GM12865 (cell line): ENCODE measurements at regions not wholly inside any gene's neighbourhood (a gene's known extent, or its start where the extent isn't known, plus 50 kb on each side); places are given as distances from the start of the nearest gene placed in this dataset.
"Not testable (repeated sequence)": the region's sequence is repeated elsewhere in the genome, so short reads cannot be mapped to it uniquely, and the experiment has no call there.

Experiments used
- DNase-seq: peaks from one replicate; pipeline ENCODE4 v3.0.0; 2010; ENCODE audit warnings: low read depth
- H3K4me3 ChIP-seq: 2 replicates; pipeline ENCODE4 v1.5.1; 2011; ENCODE audit warnings: mild to moderate bottlenecking, low read depth, low read length, control low read depth
- CTCF ChIP-seq: IDR thresholded peaks from 2 replicates; pipeline ENCODE4 v1.5.1; 2011; ENCODE audit warnings: low read length, control low read depth, low read depth, inconsistent platforms; ENCODE audit not compliant: insufficient read depth; ENCODE audit errors: missing control alignments

GRCh38 chr9:109641372-109641659, 138.7 kb upstream of the PALM2AKAP2 start:
- DNase-seq = no peak
- TF ChIP-seq CTCF = no peak
- no peak overlapping the region for H3K4me3 ChIP-seq

GRCh38 chr9:109652112-109652511, 127.9 kb upstream of the PALM2AKAP2 start:
- no peak overlapping the region for H3K4me3 ChIP-seq
- TF ChIP-seq CTCF = no peak
- DNase-seq = no peak

GRCh38 chr9:109652971-109653370, 127.0 kb upstream of the PALM2AKAP2 start:
- H3K4me3 ChIP-seq = no peak overlapping the region
- DNase-seq = peak; percentile 22
- TF ChIP-seq CTCF = peak; percentile 6

GRCh38 chr9:109653470-109653869, 126.5 kb upstream of the PALM2AKAP2 start:
- no peak overlapping the region for H3K4me3 ChIP-seq
- no peak for TF ChIP-seq CTCF
- DNase-seq = no peak

GRCh38 chr9:109663978-109664377, 116.0 kb upstream of the PALM2AKAP2 start:
- not testable (repeated sequence) for DNase-seq

GRCh38 chr9:109665736-109666135, 114.3 kb upstream of the PALM2AKAP2 start:
- DNase-seq, H3K4me3 ChIP-seq: not testable (repeated sequence)

More at GRCh38 chr9:109663978-109664377, 116.0 kb upstream of the PALM2AKAP2 start:
- not testable (repeated sequence) for H3K4me3 ChIP-seq

GRCh38 chr9:109681301-109681700, 98.7 kb upstream of the PALM2AKAP2 start:
- DNase-seq = no peak
- H3K4me3 ChIP-seq = no peak overlapping the region
- no peak for TF ChIP-seq CTCF

- H3K4me3 ChIP-seq = no peak overlapping the region
- TF ChIP-seq CTCF = no peak
- DNase-seq = no peak
Observed at GRCh38 chr9:109682227-109682626, 97.8 kb upstream of the PALM2AKAP2 start.
